GM12865 (cell line): ENCODE measurements at regions not wholly inside any gene's neighbourhood (a gene's known extent, or its start where the extent isn't known, plus 50 kb on each side); places are given as distances from the start of the nearest gene placed in this dataset.

Experiments used
- DNase-seq: peaks from one replicate; pipeline ENCODE4 v3.0.0; 2010; ENCODE audit warnings: low read depth
- H3K4me3 ChIP-seq: 2 replicates; pipeline ENCODE4 v1.5.1; 2011; ENCODE audit warnings: mild to moderate bottlenecking, low read depth, low read length, control low read depth
- CTCF ChIP-seq: IDR thresholded peaks from 2 replicates; pipeline ENCODE4 v1.5.1; 2011; ENCODE audit warnings: low read length, control low read depth, low read depth, inconsistent platforms; ENCODE audit not compliant: insufficient read depth; ENCODE audit errors: missing control alignments

GRCh38 chr13:111541752-111542529 is 221.5 kb downstream of the TEX29 start:
- TF ChIP-seq CTCF, result no peak

GRCh38 chr13:111542530-111543341 is 222.3 kb downstream of the TEX29 start:
- TF ChIP-seq CTCF, result no peak
- no peak for DNase-seq
- H3K4me3 ChIP-seq, result no peak overlapping the region

More at GRCh38 chr13:111541752-111542529, 221.5 kb downstream of the TEX29 start:
- no peak overlapping the region for H3K4me3 ChIP-seq
- no peak for DNase-seq

GRCh38 chr13:111546921-111547675 is 226.7 kb downstream of the TEX29 start:
- no peak for TF ChIP-seq CTCF
- no peak for DNase-seq
- H3K4me3 ChIP-seq, result no peak overlapping the region

- no peak overlapping the region for H3K4me3 ChIP-seq
- DNase-seq, result no peak
- no peak for TF ChIP-seq CTCF
Observed at GRCh38 chr13:111547726-111548273, 227.4 kb downstream of the TEX29 start.

GRCh38 chr13:111548301-111548700 is 227.9 kb downstream of the TEX29 start:
- TF ChIP-seq CTCF, result no peak
- DNase-seq, result no peak

GRCh38 chr13:111548805-111549204 is 228.4 kb downstream of the TEX29 start:
- TF ChIP-seq CTCF, result no peak
- H3K4me3 ChIP-seq, result no peak overlapping the region
- DNase-seq, result no peak

More at GRCh38 chr13:111548301-111548700, 227.9 kb downstream of the TEX29 start:
- H3K4me3 ChIP-seq, result no peak overlapping the region
